Activated CD8-positive, alpha-beta T cell treated with anti-CD3 and anti-CD28 coated beads for 36 hours (primary cell): ENCODE measurements at regions not wholly inside any gene's neighbourhood (a gene's known extent, or its start where the extent isn't known, plus 50 kb on each side); places are given as distances from the start of the nearest gene placed in this dataset.
"Not testable (repeated sequence)": the region's sequence is repeated elsewhere in the genome, so short reads cannot be mapped to it uniquely, and the experiment has no call there.

Source experiments
- ATAC-seq: fragments of 200-7000 bp; cut with Tn5 transposase; one replicate; pipeline ENCODE4 v1.10.0; 2021; ENCODE audit warnings: mild to moderate bottlenecking, moderate library complexity
- CTCF ChIA-PET: fragments of 350-600 bp; sonication (Branson Sonifier 250); formaldehyde crosslinking; loops from one replicate; lab custom pipeline; 2021; ENCODE audit warnings: antibody characterized with exemption; lab: Charles Lee
- POLR2A ChIA-PET: fragments of 350-600 bp; sonication (Branson Sonifier 250); formaldehyde crosslinking; loops from one replicate; lab custom pipeline; 2021; ENCODE audit warnings: antibody characterized with exemption; lab: Charles Lee
- DNase-seq: peaks from one replicate; pipeline ENCODE4 v3.0.0-alpha.2; 2020
- H3K27ac Mint-ChIP-seq: one replicate; pipeline ENCODE4 v1.8.0; 2021; ENCODE audit warnings: mild to moderate bottlenecking, mixed read lengths
- H3K27me3 Mint-ChIP-seq: one replicate; pipeline ENCODE4 v1.8.0; 2021; ENCODE audit warnings: mixed read lengths
- H3K36me3 Mint-ChIP-seq: one replicate; pipeline ENCODE4 v1.8.0; 2021; ENCODE audit warnings: low read depth, mixed read lengths
- H3K4me1 Mint-ChIP-seq: one replicate; pipeline ENCODE4 v1.8.0; 2021; ENCODE audit warnings: low read depth, mixed read lengths
- H3K4me3 Mint-ChIP-seq: one replicate; pipeline ENCODE4 v1.8.0; 2021; ENCODE audit warnings: mild to moderate bottlenecking, moderate library complexity, mixed read lengths
- H3K9me3 Mint-ChIP-seq: one replicate; pipeline ENCODE4 v1.8.0; 2021; ENCODE audit warnings: mixed read lengths
- CTCF ChIP-seq: fragments of 200-600 bp; IDR thresholded peaks from one replicate; pipeline ENCODE4 v1.8.0; 2022; ENCODE audit warnings: antibody characterized with exemption, mild to moderate bottlenecking
- intact Hi-C: fragments of 100-400 bp; cut with micrococcal nuclease; formaldehyde crosslinking; loops from one replicate; pipeline ENCODE4 v1.10.0; 2022

DNA sequence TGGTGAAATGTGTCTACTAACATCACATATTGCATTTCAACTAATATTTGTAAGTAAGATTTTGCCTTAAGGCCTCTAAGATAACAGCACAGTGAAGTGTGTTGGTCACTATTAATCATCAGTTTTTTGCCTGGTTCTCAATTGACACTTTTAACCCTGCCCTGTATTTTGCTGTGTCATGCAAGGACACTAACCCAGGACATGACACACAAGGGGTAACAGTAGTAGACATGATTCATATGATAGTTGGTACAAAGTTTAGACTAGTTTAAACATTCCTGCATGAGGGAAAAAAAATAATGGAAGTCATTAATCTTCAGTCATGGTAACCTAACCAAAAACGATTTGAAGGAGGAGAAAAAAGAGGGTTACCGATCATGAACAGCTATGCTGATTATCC lies 207.0 kb downstream of the DEPDC1B start:
- ChIA-PET POLR2A (no interaction called here), CTCF (no interaction called here)
- Mint-ChIP-seq H3K27me3 (no peaks in the 10 kb centered on the region), H3K4me1 (no peaks in the 10 kb centered on the region), H3K27ac (no peak overlapping the region), H3K4me3 (no peak overlapping the region), H3K9me3 (no peaks in the 10 kb centered on the region), H3K36me3 (no peaks in the 10 kb centered on the region)
- no peak for TF ChIP-seq CTCF
- DNase-seq (no peak), ATAC-seq (no peak)
- intact Hi-C loops, result no loop called here

GRCh38 chr5:60492358-60492757 lies 207.6 kb downstream of the DEPDC1B start:
- H3K27me3 Mint-ChIP-seq, H3K4me3 Mint-ChIP-seq, CTCF ChIA-PET, intact Hi-C loops, DNase-seq, H3K36me3 Mint-ChIP-seq, H3K9me3 Mint-ChIP-seq, ATAC-seq, H3K4me1 Mint-ChIP-seq, POLR2A ChIA-PET, H3K27ac Mint-ChIP-seq: not testable (repeated sequence)

GRCh38 chr5:60490597-60491166 lies 209.3 kb downstream of the DEPDC1B start:
- H3K4me3 Mint-ChIP-seq, result no peak overlapping the region
- intact Hi-C loops, result no loop called here
- DNase-seq, result no peak

GRCh38 chr5:60489856-60490255 lies 210.1 kb downstream of the DEPDC1B start:
- ChIA-PET CTCF (interaction anchor here (0.5 kb wide), 1 partner anchor 706 kb away, joined by 3 read pairs; no protein-coding TSS in a partner anchor), POLR2A (no interaction called here)
- H3K9me3 Mint-ChIP-seq, result no peaks in the 10 kb centered on the region

More at GRCh38 chr5:60490597-60491166, 209.3 kb downstream of the DEPDC1B start:
- no peak overlapping the region for H3K27ac Mint-ChIP-seq
- no peaks in the 10 kb centered on the region for H3K4me1 Mint-ChIP-seq
- no peaks in the 10 kb centered on the region for H3K9me3 Mint-ChIP-seq
- ATAC-seq, result no peak
- H3K36me3 Mint-ChIP-seq, result no peaks in the 10 kb centered on the region
- TF ChIP-seq CTCF, result no peak
- ChIA-PET POLR2A (no interaction called here), CTCF (no interaction called here)
- H3K27me3 Mint-ChIP-seq, result no peaks in the 10 kb centered on the region

DNA sequence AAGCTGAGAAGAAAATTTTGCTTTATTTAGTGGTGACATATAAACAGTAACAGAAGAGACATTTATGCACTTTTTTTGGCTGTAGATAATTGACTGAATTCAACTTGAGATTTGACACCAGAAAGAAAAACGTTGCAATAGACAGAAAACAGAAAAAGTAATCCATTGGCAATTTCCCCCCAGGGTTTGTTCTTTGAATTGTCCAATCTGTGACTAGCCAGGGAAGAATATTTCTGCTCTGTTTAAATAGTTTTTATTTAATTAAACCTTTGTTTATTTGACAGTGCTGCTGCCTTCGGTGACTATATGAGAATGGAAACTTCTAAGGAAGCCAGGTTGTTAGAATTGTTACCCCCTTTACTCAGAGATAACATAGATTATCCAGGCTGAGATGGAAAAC lies 210.6 kb downstream of the DEPDC1B start:
- DNase-seq, result no peak
- Mint-ChIP-seq H3K4me3 (no peak overlapping the region), H3K27me3 (no peaks in the 10 kb centered on the region), H3K9me3 (no peaks in the 10 kb centered on the region), H3K27ac (no peak overlapping the region), H3K4me1 (no peaks in the 10 kb centered on the region), H3K36me3 (no peaks in the 10 kb centered on the region)
- intact Hi-C loops, result no loop called here
- ChIA-PET CTCF (no interaction called here), POLR2A (no interaction called here)
- TF ChIP-seq CTCF, result no peak
- no peak for ATAC-seq

More at GRCh38 chr5:60489856-60490255, 210.1 kb downstream of the DEPDC1B start:
- Mint-ChIP-seq H3K4me1 (no peaks in the 10 kb centered on the region), H3K27me3 (no peaks in the 10 kb centered on the region), H3K4me3 (no peak overlapping the region), H3K27ac (no peak overlapping the region), H3K36me3 (no peaks in the 10 kb centered on the region)
- ATAC-seq, result no peak
- intact Hi-C loops, result no loop called here
- DNase-seq, result no peak
- no peak for TF ChIP-seq CTCF
